OCI-LY3 (cell line): ENCODE measurements at regions not wholly inside any gene's neighbourhood (a gene's known extent, or its start where the extent isn't known, plus 50 kb on each side); places are given as distances from the start of the nearest gene placed in this dataset.

Experiments
- CTCF ChIP-seq: fragments of 200-600, 300-600 bp; sonication (generic); IDR thresholded peaks from 2 replicates; pipeline ENCODE4 v1.5.1; 2014; ENCODE audit warnings: antibody characterized with exemption, low read length, low read depth
- EZH2phosphoT487 ChIP-seq: fragments of 200-600 bp; shearing (Covaris generic); IDR thresholded peaks from 2 replicates; pipeline ENCODE4 v1.6.1; 2018; ENCODE audit warnings: antibody characterized with exemption, mixed run types, low read depth

- TF ChIP-seq CTCF, result no peak
- TF ChIP-seq EZH2phosphoT487, result no peak
Measured at GRCh38 chr6:6843057-6843627, 254.6 kb downstream of the LY86 start.
